CD4-positive, alpha-beta T cell (primary cell): ENCODE measurements at regions not wholly inside any gene's neighbourhood (a gene's known extent, or its start where the extent isn't known, plus 50 kb on each side); places are given as distances from the start of the nearest gene placed in this dataset.

Experiments used
- ATAC-seq: fragments of 200-7000 bp; cut with Tn5 transposase; one replicate; pipeline ENCODE4 v1.10.0; 2022; ENCODE audit warnings: mild to moderate bottlenecking; ENCODE audit not compliant: poor library complexity
- CTCF ChIA-PET: fragments of 350-600 bp; sonication (Branson Sonifier 250); formaldehyde crosslinking; loops from one replicate; lab custom pipeline; 2021; ENCODE audit warnings: antibody characterized with exemption, inconsistent platforms; lab: Charles Lee
- POLR2A ChIA-PET: fragments of 350-600 bp; sonication (Branson Sonifier 250); formaldehyde crosslinking; loops from one replicate; lab custom pipeline; 2021; ENCODE audit warnings: antibody characterized with exemption, inconsistent platforms; lab: Charles Lee
- DNase-seq, 14 experiments: peaks; one replicate each; pipeline ENCODE4 v3.0.0-alpha.2; 2013 to 2020; ENCODE audit warnings: mixed read lengths in 2 of 14
- H3K27ac ChIP-seq, 2 donors: one replicate each; pipeline versions ENCODE4 v1.5.1 to v1.7.0; 2013; ENCODE audit warnings: low read length in 2 of 2, low read depth in 1 of 2, mild to moderate bottlenecking in 1 of 2
- H3K27me3 ChIP-seq, 2 experiments: 1 replicate in 1 of 2; 2 replicates in 1 of 2; pipeline versions ENCODE4 v1.6.1 to v1.7.0; 2013; ENCODE audit warnings: low read length in 2 of 2, control low read depth in 1 of 2, mild to moderate bottlenecking in 1 of 2, moderate library complexity in 1 of 2; ENCODE audit not compliant: insufficient read depth in 2 of 2, control insufficient read depth in 1 of 2
- H3K36me3 ChIP-seq: one replicate; pipeline ENCODE4 v1.6.1; 2013; ENCODE audit warnings: low read length, control low read depth; ENCODE audit not compliant: insufficient read depth
- H3K4me1 ChIP-seq: one replicate; pipeline ENCODE4 v1.6.1; 2013; ENCODE audit warnings: low read length, control low read depth; ENCODE audit not compliant: insufficient read depth
- H3K4me3 ChIP-seq: one replicate; pipeline ENCODE4 v1.5.1; 2013; ENCODE audit warnings: mild to moderate bottlenecking, low read length, moderate library complexity
- H3K9me3 ChIP-seq, 2 experiments: 1 replicate in 1 of 2; 2 replicates in 1 of 2; pipeline versions ENCODE4 v1.6.1 to v1.7.0; 2013; ENCODE audit warnings: low read length in 2 of 2, mild to moderate bottlenecking in 2 of 2, control low read depth in 1 of 2, moderate library complexity in 1 of 2; ENCODE audit not compliant: control insufficient read depth in 1 of 2, insufficient read depth in 1 of 2
- H3K27ac Mint-ChIP-seq: one replicate; pipeline ENCODE4 v1.8.0; 2020; ENCODE audit warnings: mixed read lengths
- H3K27me3 Mint-ChIP-seq: one replicate; pipeline ENCODE4 v1.8.0; 2021; ENCODE audit warnings: mixed read lengths
- H3K36me3 Mint-ChIP-seq: one replicate; pipeline ENCODE4 v1.8.0; 2021; ENCODE audit warnings: low read depth, mixed read lengths
- H3K4me1 Mint-ChIP-seq: one replicate; pipeline ENCODE4 v1.8.0; 2021; ENCODE audit warnings: low read depth, mixed read lengths
- H3K4me3 Mint-ChIP-seq: one replicate; pipeline ENCODE4 v1.8.0; 2020; ENCODE audit warnings: mild to moderate bottlenecking, mixed read lengths
- H3K9me3 Mint-ChIP-seq: one replicate; pipeline ENCODE4 v1.8.0; 2020; ENCODE audit warnings: mixed read lengths
- CTCF ChIP-seq: fragments of 200-600 bp; IDR thresholded peaks from one replicate; pipeline ENCODE4 v1.8.0; 2022; ENCODE audit warnings: antibody characterized with exemption, mild to moderate bottlenecking
- intact Hi-C, 2 experiments: fragments of 100-400 bp; cut with DNase I in 1 of 2; cut with micrococcal nuclease in 1 of 2; formaldehyde crosslinking; loops; one replicate each; pipeline versions ENCODE4 v1.15.1 to v1.9.0; 2023 to 2025; cut with DNase I, micrococcal nuclease

DNA sequence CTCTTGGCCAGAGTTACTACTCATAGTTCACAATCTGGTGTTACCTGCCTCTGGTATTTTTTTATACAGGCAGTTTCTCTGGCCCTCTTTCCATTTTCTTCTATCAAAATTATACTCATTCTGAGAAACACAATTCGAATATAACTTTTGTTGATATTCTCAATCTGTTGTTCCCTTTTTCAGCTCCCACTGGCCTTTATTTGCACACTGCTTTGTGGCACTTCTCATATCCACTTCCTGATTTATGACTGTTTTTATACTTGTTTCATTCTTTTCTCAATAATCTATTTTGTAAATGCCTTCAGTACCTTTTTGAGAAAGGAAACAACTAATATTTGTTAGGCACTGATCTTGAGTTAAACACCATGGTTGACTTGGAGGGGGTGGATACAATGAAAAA is 93.8 kb upstream of the HDAC9 start:
- ATAC-seq (no peak), DNase-seq (peak in 1 of 14 experiments; percentile 9)
- no peaks in the 10 kb centered on the region for H3K4me1 Mint-ChIP-seq
- no peaks in the 10 kb centered on the region for H3K36me3 Mint-ChIP-seq
- Histone ChIP-seq H3K27me3 (no peaks in the 10 kb centered on the region), H3K9me3 (no peaks in the 10 kb centered on the region), H3K4me3 (no peak overlapping the region), H3K4me1 (no peaks in the 10 kb centered on the region), H3K36me3 (no peaks in the 10 kb centered on the region), H3K27ac (no peak overlapping the region)
- TF ChIP-seq CTCF = no peak
- H3K27ac Mint-ChIP-seq = no peak overlapping the region
- CTCF ChIA-PET = interaction anchor here (1.0 kb wide), 1 partner anchor 12 kb away, joined by 3 read pairs; no protein-coding TSS in a partner anchor
- POLR2A ChIA-PET = no interaction called here
- intact Hi-C loops = no loop called here
- no peak overlapping the region for H3K4me3 Mint-ChIP-seq
- no peaks in the 10 kb centered on the region for H3K9me3 Mint-ChIP-seq
- H3K27me3 Mint-ChIP-seq = no peaks in the 10 kb centered on the region

GRCh38 chr7:18402488-18403183 is 92.9 kb upstream of the HDAC9 start:
- Histone ChIP-seq H3K9me3 (no peaks in the 10 kb centered on the region), H3K36me3 (no peaks in the 10 kb centered on the region), H3K27ac (no peak overlapping the region), H3K4me1 (no peaks in the 10 kb centered on the region), H3K4me3 (no peak overlapping the region), H3K27me3 (no peaks in the 10 kb centered on the region)
- ATAC-seq = no peak
- peak in 2 of 14 experiments; percentile 33 to 34 for DNase-seq
- Mint-ChIP-seq H3K27me3 (no peaks in the 10 kb centered on the region), H3K27ac (no peak overlapping the region), H3K4me1 (no peaks in the 10 kb centered on the region), H3K9me3 (no peaks in the 10 kb centered on the region), H3K36me3 (no peaks in the 10 kb centered on the region), H3K4me3 (no peak overlapping the region)
- POLR2A ChIA-PET = no interaction called here
- CTCF ChIA-PET = no interaction called here
- no peak for TF ChIP-seq CTCF
- intact Hi-C loops = no loop called here

- Histone ChIP-seq H3K36me3 (no peaks in the 10 kb centered on the region), H3K4me1 (no peaks in the 10 kb centered on the region), H3K4me3 (no peak overlapping the region), H3K27ac (no peak overlapping the region), H3K9me3 (no peaks in the 10 kb centered on the region), H3K27me3 (no peaks in the 10 kb centered on the region)
- ChIA-PET CTCF (no interaction called here), POLR2A (no interaction called here)
- Mint-ChIP-seq H3K36me3 (no peaks in the 10 kb centered on the region), H3K4me3 (no peak overlapping the region), H3K4me1 (no peaks in the 10 kb centered on the region), H3K27ac (no peak overlapping the region), H3K27me3 (no peaks in the 10 kb centered on the region), H3K9me3 (no peaks in the 10 kb centered on the region)
- no peak for TF ChIP-seq CTCF
- no peak for ATAC-seq
- intact Hi-C loops = no loop called here
- no peak for DNase-seq
These were observed 89.8 kb upstream of the HDAC9 start for GRCh38 chr7:18405726-18406125.
